Left renal pelvis (tissue), 4 donors: ENCODE measurements at regions not wholly inside any gene's neighbourhood (a gene's known extent, or its start where the extent isn't known, plus 50 kb on each side); places are given as distances from the start of the nearest gene placed in this dataset.
"Not testable (repeated sequence)": the region's sequence is repeated elsewhere in the genome, so short reads cannot be mapped to it uniquely, and the experiment has no call there.

Experiments used
- DNase-seq, 4 donors: peaks; one replicate each; pipeline ENCODE4 v3.0.0-alpha.2; 2013; ENCODE audit warnings: low read depth in 4 of 4, low spot score in 3 of 4

- no peak for DNase-seq
These were observed 476.3 kb downstream of the SIPA1L2 start for GRCh38 chr1:232153652-232154051.

GRCh38 chr1:232150770-232151548, 479.0 kb downstream of the SIPA1L2 start:
- no peak for DNase-seq

GRCh38 chr1:232149287-232150201, 480.4 kb downstream of the SIPA1L2 start:
- no peak for DNase-seq

GRCh38 chr1:232147215-232147614, 482.7 kb downstream of the SIPA1L2 start:
- DNase-seq = no peak

GRCh38 chr1:232146514-232146913, 483.4 kb downstream of the SIPA1L2 start:
- no peak for DNase-seq

- no peak for DNase-seq
These were observed 484.2 kb downstream of the SIPA1L2 start for GRCh38 chr1:232145768-232146167.

GRCh38 chr1:232144696-232145230, 485.2 kb downstream of the SIPA1L2 start:
- no peak for DNase-seq

- no peak for DNase-seq
These were observed 486.5 kb downstream of the SIPA1L2 start for GRCh38 chr1:232143315-232143886.

- no peak for DNase-seq
These were observed 487.3 kb downstream of the SIPA1L2 start for GRCh38 chr1:232142403-232143314.

GRCh38 chr1:232141167-232141448, 488.8 kb downstream of the SIPA1L2 start:
- DNase-seq = not testable (repeated sequence)

GRCh38 chr1:232140419-232141166, 489.3 kb downstream of the SIPA1L2 start:
- DNase-seq = no peak

- no peak for DNase-seq
These were observed 490.5 kb downstream of the SIPA1L2 start for GRCh38 chr1:232139444-232139843.

GRCh38 chr1:232138044-232138443, 491.9 kb downstream of the SIPA1L2 start:
- no peak for DNase-seq

- no peak for DNase-seq
These were observed 492.9 kb downstream of the SIPA1L2 start for GRCh38 chr1:232137066-232137465.

GRCh38 chr1:232136136-232136535, 493.8 kb downstream of the SIPA1L2 start:
- no peak for DNase-seq

GRCh38 chr1:232134365-232134764, 495.6 kb downstream of the SIPA1L2 start:
- no peak for DNase-seq

GRCh38 chr1:232132572-232132971, 497.4 kb downstream of the SIPA1L2 start:
- no peak for DNase-seq

GRCh38 chr1:232131715-232132391, 498.1 kb downstream of the SIPA1L2 start:
- no peak for DNase-seq
